ENCODE measurements at regions not wholly inside any gene's neighbourhood (a gene's known extent, or its start where the extent isn't known, plus 50 kb on each side); places are given as distances from the start of the nearest gene placed in this dataset.

DNA sequence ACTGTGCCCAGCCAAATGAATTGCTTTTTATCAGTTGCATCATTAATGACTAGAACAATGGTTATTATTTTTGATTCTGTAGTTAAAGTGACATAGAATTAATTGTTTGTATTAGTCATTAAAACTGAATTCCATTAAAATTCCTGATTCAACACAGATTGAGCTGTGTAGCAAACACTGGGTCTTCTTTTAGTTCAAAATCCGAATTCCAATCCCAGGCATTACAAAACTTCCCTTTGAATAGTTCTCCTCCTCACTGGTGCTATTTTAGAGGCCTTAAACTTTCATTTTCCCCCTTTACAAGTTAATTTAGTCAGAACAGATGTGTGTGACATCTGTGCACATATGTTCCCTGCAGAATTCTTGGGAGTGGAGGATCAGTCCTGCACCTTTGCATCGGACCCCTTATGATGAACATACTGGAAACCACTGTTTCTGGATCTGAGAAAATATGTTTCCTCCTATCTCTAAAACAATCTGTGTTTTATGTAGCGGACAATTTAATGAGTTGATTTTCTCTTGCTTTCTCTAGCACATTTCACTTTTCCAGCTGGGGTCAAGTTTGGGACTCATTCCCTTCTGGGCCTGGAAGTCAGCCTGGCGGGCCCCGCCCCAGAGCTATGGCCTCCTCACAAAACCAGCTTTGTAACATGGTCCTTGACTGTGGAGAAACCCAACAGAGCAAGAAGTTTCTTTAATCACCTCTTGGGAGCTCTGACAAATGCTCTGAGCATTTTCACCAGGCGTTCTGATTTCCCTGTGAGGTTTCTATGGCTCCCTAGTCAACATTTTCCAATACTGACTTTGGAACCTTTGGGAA is 87.9 kb upstream of the MAMDC2 start:
- no peak for DNase-seq (ENCODE audit: low spot score in 2 of 2)
- FAIRE-seq, result no peak

DNA sequence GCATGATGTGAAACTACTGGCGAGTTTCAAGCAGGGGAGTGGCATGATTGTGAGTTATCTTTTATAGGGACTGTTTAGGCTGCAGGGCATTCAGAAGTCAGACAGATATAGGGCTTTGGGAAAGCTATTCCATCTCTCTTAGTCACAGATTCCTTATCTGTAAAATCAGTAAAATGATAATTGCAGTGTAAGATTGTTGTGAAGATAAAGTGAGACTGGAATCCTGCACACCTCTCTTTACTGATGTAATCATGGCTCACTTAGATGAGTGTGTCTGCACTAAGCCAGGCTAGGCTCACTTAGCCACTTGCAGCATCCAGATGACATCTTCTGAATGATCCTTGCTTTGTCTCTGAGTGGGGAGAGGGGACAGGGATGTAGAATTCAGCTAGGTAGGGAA is 81.8 kb upstream of the MAMDC2 start:
- FAIRE-seq, result no peak
- no peak for DNase-seq (ENCODE audit: low spot score in 2 of 2)

GRCh38 chr9:69963803-69964202 is 79.8 kb upstream of the MAMDC2 start:
- FAIRE-seq (no peak), DNase-seq (ENCODE audit: low spot score in 2 of 2) (no peak)

GRCh38 chr9:69964446-69964845 is 79.2 kb upstream of the MAMDC2 start:
- no peak for FAIRE-seq
- no peak for DNase-seq (ENCODE audit: low spot score in 2 of 2)

DNA sequence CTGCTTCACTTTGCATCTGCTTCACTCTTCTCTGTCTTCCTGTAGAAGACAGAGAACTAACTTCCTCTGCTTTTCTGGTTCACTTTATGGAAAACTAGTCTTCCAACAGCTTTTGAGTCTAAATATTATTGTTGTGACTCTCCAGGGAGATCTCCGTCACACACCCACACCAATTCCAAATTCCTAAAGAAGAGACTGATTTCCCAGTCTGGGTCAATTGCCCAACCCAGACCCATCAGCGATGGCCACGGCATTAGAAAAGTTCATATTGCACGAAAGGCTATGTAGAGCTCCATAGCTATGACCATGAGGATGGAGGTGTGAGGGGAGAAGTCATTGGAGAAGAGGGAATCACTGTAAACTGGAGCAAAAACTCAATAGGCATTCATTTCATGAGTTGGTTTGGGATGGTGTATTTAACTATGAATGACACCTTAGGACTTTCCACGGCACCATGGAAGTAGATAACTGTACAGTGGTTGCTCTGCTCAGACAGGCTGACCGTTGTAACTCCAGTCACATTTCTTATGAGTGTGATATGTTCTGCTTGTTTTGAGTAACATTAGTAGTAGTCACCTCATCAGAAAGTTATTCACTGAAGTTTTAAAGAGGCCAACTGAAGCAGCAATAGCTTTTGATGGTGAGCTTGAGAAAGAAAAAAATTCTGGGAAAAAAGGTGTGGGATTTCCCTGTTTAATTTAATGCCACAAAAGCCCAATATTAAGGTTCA is 78.1 kb upstream of the MAMDC2 start:
- FAIRE-seq, result no peak
- DNase-seq (ENCODE audit: low spot score in 2 of 2), result no peak

DNA sequence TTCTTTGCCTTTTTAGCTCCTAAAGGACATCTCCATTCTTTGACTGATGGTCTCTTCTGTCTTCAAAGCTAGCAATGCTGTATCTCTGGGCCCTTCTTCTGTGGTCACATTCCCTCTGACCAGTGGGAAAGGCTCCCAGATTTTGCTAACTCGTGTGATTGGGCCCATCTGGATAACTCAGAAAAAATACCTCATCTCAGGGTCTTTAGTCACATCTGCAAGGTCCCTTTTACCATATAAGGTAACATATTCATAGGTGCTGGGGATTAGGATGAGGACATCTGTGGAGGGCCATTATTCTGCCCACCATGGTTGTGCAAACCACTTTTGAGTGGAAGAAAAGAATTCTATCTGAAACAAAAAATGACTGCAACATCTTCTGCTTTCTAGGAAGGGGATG is 76.3 kb upstream of the MAMDC2 start:
- FAIRE-seq (no peak), DNase-seq (ENCODE audit: low spot score in 2 of 2) (no peak)

DNA sequence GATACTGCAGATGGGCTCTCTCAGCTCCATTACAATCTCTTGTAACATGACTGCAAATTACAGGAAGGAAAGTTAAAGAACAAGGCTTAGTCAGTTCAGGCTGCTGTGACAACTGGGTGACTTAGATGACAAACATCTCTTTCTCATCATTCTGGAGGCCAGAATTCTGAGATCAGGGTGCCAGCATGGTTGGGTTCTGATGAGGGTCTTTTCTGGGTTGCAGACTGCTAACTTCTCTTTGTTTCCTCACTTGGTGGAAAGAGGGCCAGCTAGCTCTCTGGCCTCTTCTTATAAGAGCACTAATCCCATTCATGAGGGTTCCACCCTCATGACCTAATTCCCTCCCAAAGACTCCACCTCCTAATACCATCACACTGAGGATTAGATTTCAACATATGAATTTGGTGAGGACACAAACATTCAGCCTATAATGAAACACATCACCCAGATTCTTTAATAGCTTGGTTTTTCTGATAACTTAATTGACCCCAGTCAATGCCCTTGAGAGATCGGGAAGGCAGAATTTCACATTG is 73.6 kb upstream of the MAMDC2 start:
- FAIRE-seq (no peak), DNase-seq (ENCODE audit: low spot score in 2 of 2) (no peak)

DNA sequence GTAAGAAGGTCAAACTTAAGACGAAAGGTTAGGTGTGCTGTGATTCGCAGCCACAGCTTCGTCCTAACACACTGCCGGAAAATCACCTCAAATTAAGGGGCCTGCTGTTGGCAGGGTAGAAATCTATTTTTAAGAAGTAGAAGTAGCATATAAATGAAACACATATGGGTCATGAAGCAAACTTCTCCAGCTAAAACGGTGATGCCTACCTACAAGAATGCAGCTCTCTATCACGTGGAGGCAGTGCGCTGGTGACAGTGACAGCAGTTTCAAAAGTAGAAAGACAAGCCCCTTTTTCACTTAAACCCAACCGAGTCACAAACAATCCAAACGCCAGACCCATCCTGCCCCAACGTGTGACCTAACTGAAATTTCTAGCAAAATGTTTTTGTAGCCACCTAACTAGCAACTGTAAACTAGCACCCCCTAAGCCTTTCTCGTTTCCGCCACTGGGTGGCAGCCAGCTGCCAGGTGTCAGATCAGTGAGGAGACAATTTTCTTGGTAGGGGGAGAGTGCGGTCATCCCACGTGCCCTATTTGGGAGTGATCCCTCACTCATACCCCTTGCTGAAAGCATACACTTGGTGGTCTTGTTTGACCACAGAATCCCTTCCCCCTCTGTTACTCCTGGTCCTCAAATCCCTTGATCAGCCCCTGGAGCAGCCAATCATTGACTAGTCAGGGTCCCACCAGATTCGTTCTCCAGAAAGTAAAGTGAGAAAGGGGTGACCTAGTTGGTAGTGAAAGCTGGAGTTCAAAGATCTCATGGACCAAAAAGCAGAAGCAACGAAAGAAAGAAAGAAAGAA is 71.8 kb upstream of the MAMDC2 start:
- FAIRE-seq (no peak), DNase-seq (ENCODE audit: low spot score in 2 of 2) (peak; percentile 6 to 44)

- FAIRE-seq, result no peak
- DNase-seq (ENCODE audit: low spot score in 2 of 2), result no peak
Observed at GRCh38 chr9:69975681-69976080, 68.0 kb upstream of the MAMDC2 start.

DNA sequence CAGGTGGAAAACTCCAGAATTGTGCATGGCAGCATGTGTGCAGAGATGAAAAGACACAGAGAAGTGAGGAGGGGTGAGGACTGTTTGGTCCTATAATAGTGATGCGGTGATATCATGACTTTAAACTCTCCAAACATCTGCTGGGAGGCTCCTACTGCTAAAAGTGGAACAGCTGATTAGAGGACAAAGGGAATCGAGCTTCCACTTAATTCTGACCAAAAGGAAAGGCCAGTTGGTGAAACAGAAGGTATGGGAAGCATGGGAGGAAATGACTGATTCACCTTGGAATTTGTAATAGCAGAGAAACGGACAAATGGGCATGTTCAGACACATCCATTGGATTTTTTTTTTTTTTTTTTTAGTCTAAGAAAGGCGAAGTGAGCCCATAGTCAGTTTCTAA is 67.5 kb upstream of the MAMDC2 start:
- DNase-seq (ENCODE audit: low spot score in 2 of 2) (no peak), FAIRE-seq (no peak)

GRCh38 chr9:69980041-69980440 is 63.6 kb upstream of the MAMDC2 start:
- FAIRE-seq, result no peak

DNA sequence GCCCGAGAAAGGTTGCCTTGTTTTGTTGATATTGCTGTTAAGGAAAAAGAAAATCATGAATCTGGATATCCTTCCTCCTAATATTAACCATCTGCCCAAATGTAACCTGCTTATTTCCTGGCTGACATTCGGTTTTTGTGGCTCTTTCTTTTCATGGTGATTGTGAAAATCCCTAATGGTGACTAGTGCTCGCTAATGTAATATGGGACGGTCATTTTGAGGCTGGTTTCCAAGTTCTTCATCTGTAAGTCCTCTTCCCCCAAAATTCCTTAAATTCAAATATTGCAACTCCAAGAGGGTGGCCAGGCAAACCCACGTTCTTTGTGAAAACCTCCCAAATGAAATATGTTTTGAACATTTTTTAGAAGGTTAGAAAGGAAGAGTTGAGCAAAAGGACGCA is 63.1 kb upstream of the MAMDC2 start:
- no peak for DNase-seq (ENCODE audit: low spot score in 2 of 2)
- FAIRE-seq, result no peak

More at GRCh38 chr9:69980041-69980440, 63.6 kb upstream of the MAMDC2 start:
- DNase-seq (ENCODE audit: low spot score in 2 of 2), result no peak

GRCh38 chr9:69981686-69982445 is 61.8 kb upstream of the MAMDC2 start:
- no peak for DNase-seq (ENCODE audit: low spot score in 2 of 2)

DNA sequence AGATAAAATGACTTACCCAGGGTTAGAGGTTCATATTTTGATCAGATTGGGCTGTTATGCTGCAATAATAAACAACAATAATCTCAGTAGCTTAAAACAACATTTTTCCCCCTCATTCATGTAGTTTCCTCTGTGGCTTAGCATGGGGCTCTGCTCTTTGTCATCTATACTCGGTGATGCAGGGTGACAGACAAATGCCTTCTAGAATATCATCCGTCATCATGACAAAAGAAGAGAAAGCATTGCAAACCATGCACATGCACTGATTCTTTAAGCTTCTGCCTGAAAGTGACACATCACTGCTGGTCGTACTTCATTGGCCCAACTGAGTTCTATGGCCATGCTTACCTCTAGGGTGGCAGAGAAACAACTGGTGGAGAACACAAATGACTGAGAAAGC is 58.8 kb upstream of the MAMDC2 start:
- DNase-seq (ENCODE audit: low spot score in 2 of 2) (no peak), FAIRE-seq (no peak)

More at GRCh38 chr9:69981686-69982445, 61.8 kb upstream of the MAMDC2 start:
- no peak for FAIRE-seq

DNA sequence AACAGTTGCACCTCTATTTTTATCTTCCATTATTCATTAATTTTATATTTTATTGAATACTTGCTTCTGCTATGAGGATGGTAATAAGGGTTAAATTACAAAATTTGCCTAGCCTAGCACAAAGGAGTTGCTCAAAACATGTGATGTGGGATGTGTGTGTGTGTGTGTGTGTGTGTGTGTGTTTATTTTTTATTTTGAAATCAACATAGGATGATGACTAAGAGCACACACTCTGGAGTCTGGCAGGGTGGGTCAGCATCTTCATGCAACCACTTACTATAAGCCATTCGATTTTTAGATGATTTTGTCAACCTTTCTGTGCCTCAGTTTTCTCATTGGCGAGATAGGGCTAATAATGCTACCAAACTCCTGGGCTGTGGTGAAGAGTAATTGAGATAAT is 57.7 kb upstream of the MAMDC2 start:
- DNase-seq (ENCODE audit: low spot score in 2 of 2), result no peak
- no peak for FAIRE-seq

DNA sequence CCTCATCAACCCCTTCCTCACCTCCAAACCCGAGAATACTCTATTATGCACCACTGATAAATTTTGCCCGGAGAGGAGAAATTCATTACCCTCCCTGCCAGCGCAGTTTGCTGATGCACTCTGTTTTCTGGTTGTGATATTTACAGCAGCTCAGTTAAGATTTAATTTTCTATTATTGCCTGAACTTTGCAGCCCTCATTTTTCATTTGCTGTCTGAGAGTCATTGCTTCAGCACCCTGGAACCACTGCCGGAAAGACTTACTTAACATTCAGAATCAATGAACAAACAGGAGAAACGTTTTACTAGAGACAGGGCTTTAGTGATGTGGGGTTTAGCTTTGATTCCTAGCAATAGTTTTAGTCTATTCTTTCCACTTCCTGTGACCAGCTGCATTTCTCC is 56.7 kb upstream of the MAMDC2 start:
- DNase-seq (ENCODE audit: low spot score in 2 of 2) (no peak), FAIRE-seq (no peak)

DNA sequence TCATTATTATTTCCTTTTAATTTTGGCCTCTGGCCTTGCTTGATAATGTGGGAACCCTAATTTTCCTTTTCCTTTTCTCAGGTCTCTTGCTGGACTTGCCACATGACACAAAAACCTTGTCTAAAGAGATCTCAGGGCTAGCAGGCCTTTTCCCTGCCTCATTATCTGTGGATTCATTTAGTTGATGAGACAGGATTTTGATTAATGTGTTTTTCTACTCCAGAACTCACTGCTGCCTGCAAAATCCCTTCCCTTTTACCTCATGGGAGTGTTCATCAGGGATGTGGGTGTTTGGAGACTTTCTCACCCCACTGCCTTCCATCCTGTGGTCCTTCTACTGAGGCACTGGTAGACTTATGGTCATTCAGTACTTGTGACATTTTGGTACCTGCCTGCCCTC is 56.2 kb upstream of the MAMDC2 start:
- FAIRE-seq, result no peak
- DNase-seq (ENCODE audit: low spot score in 2 of 2), result no peak

- DNase-seq (ENCODE audit: low spot score in 2 of 2), result no peak
- FAIRE-seq, result no peak
Observed at GRCh38 chr9:69993110-69993509, 50.5 kb upstream of the MAMDC2 start.
